ENCODE measurements at regions not wholly inside any gene's neighbourhood (a gene's known extent, or its start where the extent isn't known, plus 50 kb on each side); places are given as distances from the start of the nearest gene placed in this dataset.
A peak's percentile ranks its signal among the peaks of the same experiment; 100 is the strongest.

DNA sequence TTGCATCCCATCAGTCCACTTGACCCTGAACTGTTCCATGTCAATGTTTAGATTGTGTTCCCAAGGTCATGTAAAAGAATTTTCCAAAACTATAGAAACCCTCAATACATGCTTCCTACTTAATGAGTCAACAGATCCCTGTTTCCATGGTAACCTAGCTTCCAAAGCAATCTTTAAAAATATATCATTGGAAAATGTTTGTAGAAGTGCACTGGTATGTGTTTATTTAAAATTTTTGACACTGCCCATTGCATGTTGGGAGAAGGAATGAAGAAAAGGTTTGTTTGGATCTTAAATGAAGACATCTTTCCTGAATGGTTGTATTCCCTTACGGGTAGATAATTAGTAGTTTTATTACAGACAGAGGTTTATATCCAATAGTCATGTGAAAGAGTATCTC lies 345.3 kb downstream of the GABRG1 start:
- no peaks in the 10 kb centered on the region for H3K4me1 Mint-ChIP-seq
- H3K36me3 Mint-ChIP-seq, result no peaks in the 10 kb centered on the region
- no peak overlapping the region for H3K27ac Mint-ChIP-seq
- H3K27me3 Mint-ChIP-seq, result no peaks in the 10 kb centered on the region
- Histone ChIP-seq H3K36me3 (ENCODE audit: control insufficient read depth, insufficient read depth, low read length) (no peaks in the 10 kb centered on the region), H3K4me3 (ENCODE audit: low read depth, low read length) (no peak overlapping the region), H3K4me1 (ENCODE audit: control insufficient read depth, insufficient read depth, low read length, poor library complexity, severe bottlenecking) (no peaks in the 10 kb centered on the region), H3K27ac (ENCODE audit: insufficient read depth, low read length, poor library complexity, severe bottlenecking) (no peak overlapping the region), H3K9me3 (ENCODE audit: control insufficient read depth in 2 of 2, low read length in 2 of 2) (peaks cover 1 to 8% of the 10 kb centered on the region in 2 experiments), H3K27me3 (ENCODE audit: control insufficient read depth, insufficient read depth, low read length) (no peaks in the 10 kb centered on the region)
- H3K9me3 Mint-ChIP-seq, result peaks cover 0 to 26% (median 2%) of the 10 kb centered on the region in 7 donors
- DNase-seq (no peak), ATAC-seq (ENCODE audit: low read depth in 2 of 2) (no peak)
- H3K4me3 Mint-ChIP-seq, result no peak overlapping the region

DNA sequence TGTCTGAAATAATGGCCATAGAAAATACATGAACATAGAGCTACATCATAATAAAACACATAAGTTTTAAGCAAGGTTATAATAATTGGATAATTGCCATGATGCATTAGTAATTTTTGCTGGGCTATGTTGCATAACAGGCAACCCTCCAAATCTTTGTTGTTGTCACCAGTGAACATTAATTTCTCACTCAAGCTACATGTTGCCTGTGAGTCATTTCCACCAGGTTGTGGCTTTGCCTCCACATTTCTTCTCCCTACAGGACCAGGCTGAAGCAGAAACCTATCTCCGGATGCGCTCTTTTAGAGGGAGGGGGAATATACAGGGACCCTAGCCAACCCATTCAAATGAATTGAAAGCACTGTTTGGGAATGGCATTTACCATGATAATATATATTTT lies 347.7 kb downstream of the GABRG1 start:
- no peak overlapping the region for H3K27ac Mint-ChIP-seq
- Histone ChIP-seq H3K36me3 (ENCODE audit: control insufficient read depth, insufficient read depth, low read length) (no peaks in the 10 kb centered on the region), H3K27ac (ENCODE audit: insufficient read depth, low read length, poor library complexity, severe bottlenecking) (no peak overlapping the region), H3K9me3 (ENCODE audit: control insufficient read depth in 2 of 2, low read length in 2 of 2) (peaks cover 1 to 8% of the 10 kb centered on the region in 2 experiments), H3K4me3 (ENCODE audit: low read depth, low read length) (no peak overlapping the region), H3K4me1 (ENCODE audit: control insufficient read depth, insufficient read depth, low read length, poor library complexity, severe bottlenecking) (no peaks in the 10 kb centered on the region), H3K27me3 (ENCODE audit: control insufficient read depth, insufficient read depth, low read length) (no peaks in the 10 kb centered on the region)
- DNase-seq, result no peak
- peaks cover 0 to 23% (median 3%) of the 10 kb centered on the region in 7 donors for H3K9me3 Mint-ChIP-seq
- ATAC-seq (ENCODE audit: low read depth in 2 of 2), result no peak
- H3K4me3 Mint-ChIP-seq, result no peak overlapping the region
- H3K36me3 Mint-ChIP-seq, result no peaks in the 10 kb centered on the region
- no peaks in the 10 kb centered on the region for H3K27me3 Mint-ChIP-seq
- no peaks in the 10 kb centered on the region for H3K4me1 Mint-ChIP-seq

- H3K4me3 Mint-ChIP-seq, result no peak overlapping the region
- H3K9me3 Mint-ChIP-seq, result peaks cover 0 to 21% (median 3%) of the 10 kb centered on the region in 7 donors
- no peaks in the 10 kb centered on the region for H3K27me3 Mint-ChIP-seq
- H3K36me3 Mint-ChIP-seq, result no peaks in the 10 kb centered on the region
- Histone ChIP-seq H3K27me3 (ENCODE audit: control insufficient read depth, insufficient read depth, low read length) (no peaks in the 10 kb centered on the region), H3K4me3 (ENCODE audit: low read depth, low read length) (no peak overlapping the region), H3K27ac (ENCODE audit: insufficient read depth, low read length, poor library complexity, severe bottlenecking) (no peak overlapping the region), H3K4me1 (ENCODE audit: control insufficient read depth, insufficient read depth, low read length, poor library complexity, severe bottlenecking) (no peaks in the 10 kb centered on the region), H3K36me3 (ENCODE audit: control insufficient read depth, insufficient read depth, low read length) (no peaks in the 10 kb centered on the region), H3K9me3 (ENCODE audit: control insufficient read depth in 2 of 2, low read length in 2 of 2) (peaks cover 0 to 4% of the 10 kb centered on the region in 2 experiments)
- H3K27ac Mint-ChIP-seq, result no peak overlapping the region
- H3K4me1 Mint-ChIP-seq, result no peaks in the 10 kb centered on the region
- DNase-seq (no peak), ATAC-seq (ENCODE audit: low read depth in 2 of 2) (no peak)
Measured at GRCh38 chr4:45770958-45771357, 352.9 kb downstream of the GABRG1 start.

GRCh38 chr4:45765521-45765920 lies 358.3 kb downstream of the GABRG1 start:
- no peak for ATAC-seq (ENCODE audit: low read depth in 2 of 2)
- no peaks in the 10 kb centered on the region for H3K4me1 ChIP-seq (ENCODE audit: control insufficient read depth, insufficient read depth, low read length, poor library complexity, severe bottlenecking)
- no peak overlapping the region for H3K27ac Mint-ChIP-seq
- H3K27me3 Mint-ChIP-seq, result no peaks in the 10 kb centered on the region
- no peaks in the 10 kb centered on the region for H3K36me3 ChIP-seq (ENCODE audit: control insufficient read depth, insufficient read depth, low read length)
- H3K4me3 Mint-ChIP-seq, result no peak overlapping the region
- no peaks in the 10 kb centered on the region for H3K27me3 ChIP-seq (ENCODE audit: control insufficient read depth, insufficient read depth, low read length)
- H3K9me3 Mint-ChIP-seq, result peaks cover 0 to 17% (median 5%) of the 10 kb centered on the region in 7 donors
- no peak for DNase-seq
- no peaks in the 10 kb centered on the region for H3K4me1 Mint-ChIP-seq
- no peak overlapping the region for H3K4me3 ChIP-seq (ENCODE audit: low read depth, low read length)
- H3K36me3 Mint-ChIP-seq, result no peaks in the 10 kb centered on the region
- H3K9me3 ChIP-seq (ENCODE audit: control insufficient read depth in 2 of 2, low read length in 2 of 2), result peaks cover 1 to 4% of the 10 kb centered on the region in 2 experiments
- no peak overlapping the region for H3K27ac ChIP-seq (ENCODE audit: insufficient read depth, low read length, poor library complexity, severe bottlenecking)

GRCh38 chr4:45751877-45752530 lies 371.9 kb downstream of the GABRG1 start:
- Mint-ChIP-seq H3K27ac (no peak overlapping the region), H3K4me1 (no peaks in the 10 kb centered on the region), H3K27me3 (no peaks in the 10 kb centered on the region), H3K4me3 (no peak overlapping the region), H3K36me3 (no peaks in the 10 kb centered on the region), H3K9me3 (peaks cover 1 to 15% (median 6%) of the 10 kb centered on the region in 7 donors)
- ATAC-seq (ENCODE audit: low read depth in 2 of 2) (no peak), DNase-seq (no peak)
- Histone ChIP-seq H3K4me1 (ENCODE audit: control insufficient read depth, insufficient read depth, low read length, poor library complexity, severe bottlenecking) (no peaks in the 10 kb centered on the region), H3K27ac (ENCODE audit: insufficient read depth, low read length, poor library complexity, severe bottlenecking) (no peak overlapping the region), H3K27me3 (ENCODE audit: control insufficient read depth, insufficient read depth, low read length) (no peaks in the 10 kb centered on the region), H3K9me3 (ENCODE audit: control insufficient read depth in 2 of 2, low read length in 2 of 2) (peaks cover 0 to under 1% of the 10 kb centered on the region in 2 experiments), H3K4me3 (ENCODE audit: low read depth, low read length) (no peak overlapping the region), H3K36me3 (ENCODE audit: control insufficient read depth, insufficient read depth, low read length) (no peaks in the 10 kb centered on the region)

DNA sequence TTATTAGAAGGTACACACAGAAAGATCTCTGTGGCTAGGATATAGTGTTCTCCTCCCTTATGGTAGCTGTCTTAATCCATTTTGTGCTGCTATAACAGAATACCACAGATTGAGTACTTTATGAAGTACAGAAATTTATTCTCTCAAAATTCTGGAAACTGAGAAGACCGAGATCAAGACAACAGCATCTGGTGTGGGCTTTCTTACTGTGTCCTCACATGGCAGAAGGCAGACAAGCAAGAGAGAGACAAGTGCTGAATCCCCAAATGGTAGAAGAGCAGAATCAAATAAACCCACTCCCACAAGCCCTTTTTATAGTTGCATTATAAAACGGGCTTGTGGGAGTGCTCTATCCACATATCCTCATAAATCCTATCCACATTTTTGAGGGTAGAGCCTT lies 373.1 kb downstream of the GABRG1 start:
- H3K4me1 ChIP-seq (ENCODE audit: control insufficient read depth, insufficient read depth, low read length, poor library complexity, severe bottlenecking), result no peaks in the 10 kb centered on the region
- Mint-ChIP-seq H3K9me3 (peaks cover 2 to 15% (median 6%) of the 10 kb centered on the region in 7 donors), H3K4me3 (no peak overlapping the region), H3K27me3 (no peaks in the 10 kb centered on the region), H3K36me3 (no peaks in the 10 kb centered on the region), H3K4me1 (no peaks in the 10 kb centered on the region), H3K27ac (peak overlapping the region in 1 of 3 donors; percentile 72)
- no peaks in the 10 kb centered on the region for H3K27me3 ChIP-seq (ENCODE audit: control insufficient read depth, insufficient read depth, low read length)
- no peak overlapping the region for H3K27ac ChIP-seq (ENCODE audit: insufficient read depth, low read length, poor library complexity, severe bottlenecking)
- no peaks in the 10 kb centered on the region for H3K9me3 ChIP-seq (ENCODE audit: control insufficient read depth in 2 of 2, low read length in 2 of 2)
- DNase-seq (no peak), ATAC-seq (ENCODE audit: low read depth in 2 of 2) (no peak)
- H3K36me3 ChIP-seq (ENCODE audit: control insufficient read depth, insufficient read depth, low read length), result no peaks in the 10 kb centered on the region
- H3K4me3 ChIP-seq (ENCODE audit: low read depth, low read length), result no peak overlapping the region

- Mint-ChIP-seq H3K36me3 (no peaks in the 10 kb centered on the region), H3K4me1 (no peaks in the 10 kb centered on the region), H3K27ac (no peak overlapping the region), H3K4me3 (no peak overlapping the region), H3K9me3 (peaks cover 2 to 8% (median 5%) of the 10 kb centered on the region in 7 donors), H3K27me3 (no peaks in the 10 kb centered on the region)
- ATAC-seq (ENCODE audit: low read depth in 2 of 2) (no peak), DNase-seq (no peak)
- H3K9me3 ChIP-seq (ENCODE audit: control insufficient read depth in 2 of 2, low read length in 2 of 2), result peaks cover 0 to 5% of the 10 kb centered on the region in 2 experiments
- no peak overlapping the region for H3K27ac ChIP-seq (ENCODE audit: insufficient read depth, low read length, poor library complexity, severe bottlenecking)
- no peaks in the 10 kb centered on the region for H3K36me3 ChIP-seq (ENCODE audit: control insufficient read depth, insufficient read depth, low read length)
- H3K4me1 ChIP-seq (ENCODE audit: control insufficient read depth, insufficient read depth, low read length, poor library complexity, severe bottlenecking), result no peaks in the 10 kb centered on the region
- H3K27me3 ChIP-seq (ENCODE audit: control insufficient read depth, insufficient read depth, low read length), result no peaks in the 10 kb centered on the region
- no peak overlapping the region for H3K4me3 ChIP-seq (ENCODE audit: low read depth, low read length)
Measured at GRCh38 chr4:45745741-45746140, 378.1 kb downstream of the GABRG1 start.

- Histone ChIP-seq H3K36me3 (ENCODE audit: control insufficient read depth, insufficient read depth, low read length) (no peaks in the 10 kb centered on the region), H3K9me3 (ENCODE audit: control insufficient read depth in 2 of 2, low read length in 2 of 2) (peaks cover 2 to 10% of the 10 kb centered on the region in 2 experiments), H3K4me1 (ENCODE audit: control insufficient read depth, insufficient read depth, low read length, poor library complexity, severe bottlenecking) (no peaks in the 10 kb centered on the region), H3K27ac (ENCODE audit: insufficient read depth, low read length, poor library complexity, severe bottlenecking) (no peak overlapping the region), H3K27me3 (ENCODE audit: control insufficient read depth, insufficient read depth, low read length) (no peaks in the 10 kb centered on the region), H3K4me3 (ENCODE audit: low read depth, low read length) (no peak overlapping the region)
- no peak overlapping the region for H3K4me3 Mint-ChIP-seq
- DNase-seq, result no peak
- H3K36me3 Mint-ChIP-seq, result no peaks in the 10 kb centered on the region
- no peak overlapping the region for H3K27ac Mint-ChIP-seq
- no peak for ATAC-seq (ENCODE audit: low read depth in 2 of 2)
- H3K27me3 Mint-ChIP-seq, result no peaks in the 10 kb centered on the region
- H3K4me1 Mint-ChIP-seq, result no peaks in the 10 kb centered on the region
- H3K9me3 Mint-ChIP-seq, result peaks cover 0 to 31% (median 10%) of the 10 kb centered on the region in 7 donors
Measured at GRCh38 chr4:45741897-45742296, 382.0 kb downstream of the GABRG1 start.

Data from CD4-positive, CD25-positive, alpha-beta regulatory T cell (primary cell).